SK-N-DZ (cell line): ENCODE measurements at regions not wholly inside any gene's neighbourhood (a gene's known extent, or its start where the extent isn't known, plus 50 kb on each side); places are given as distances from the start of the nearest gene placed in this dataset.
"Not testable (repeated sequence)": the region's sequence is repeated elsewhere in the genome, so short reads cannot be mapped to it uniquely, and the experiment has no call there.

ENCODE experiments used
- DNase-seq: peaks from one replicate; pipeline ENCODE4 v3.0.0-alpha.2; 2015; ENCODE audit warnings: low spot score

DNA sequence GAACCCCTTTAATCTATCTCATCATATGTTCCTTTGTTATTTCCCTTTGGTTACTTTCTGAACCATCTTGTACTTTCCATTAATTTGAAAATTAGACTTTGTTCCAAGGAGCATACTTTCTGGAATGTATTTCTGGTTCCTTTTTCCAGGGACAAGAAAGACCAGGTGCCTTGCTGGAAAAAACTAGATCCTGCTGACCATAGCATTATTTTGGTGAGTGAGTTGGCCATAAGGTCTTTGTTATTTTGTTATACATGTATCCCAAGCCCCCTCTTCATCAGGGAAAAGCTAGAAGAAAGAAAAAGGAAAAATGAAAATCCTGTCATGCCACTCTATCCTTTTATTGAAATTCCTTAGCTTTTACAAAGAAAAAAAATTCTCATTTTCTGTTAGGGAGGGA lies 228.1 kb upstream of the TFPI start:
- no peak for DNase-seq

- no peak for DNase-seq
Measured at GRCh38 chr2:187783446-187783845, 229.2 kb upstream of the TFPI start.

GRCh38 chr2:187784138-187784537 lies 229.9 kb upstream of the TFPI start:
- DNase-seq = not testable (repeated sequence)

- no peak for DNase-seq
Measured at GRCh38 chr2:187799601-187800000, 245.4 kb upstream of the TFPI start.

- DNase-seq = no peak
Measured at GRCh38 chr2:187803816-187804215, 249.6 kb upstream of the TFPI start.

- DNase-seq = no peak
Measured at GRCh38 chr2:187815113-187815512, 260.9 kb upstream of the TFPI start.

DNA sequence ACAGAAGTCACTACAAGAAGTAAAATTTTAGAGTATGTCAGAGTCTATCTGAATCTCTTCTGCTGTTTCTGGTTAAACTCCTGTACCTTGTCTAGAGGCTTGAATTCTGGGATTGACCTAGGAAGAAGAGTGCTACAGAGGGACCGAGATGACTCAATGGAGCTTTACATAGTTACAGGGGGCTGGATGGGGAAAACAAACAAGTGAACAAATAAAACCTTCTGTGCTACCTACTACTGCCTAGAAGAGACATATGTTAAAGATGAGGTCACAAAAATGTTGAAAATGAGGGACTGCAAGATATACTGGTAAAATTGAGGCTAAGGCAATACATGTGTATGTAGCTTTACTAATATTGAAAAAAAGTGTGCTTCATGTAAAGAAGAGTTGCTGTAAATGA lies 265.4 kb upstream of the TFPI start:
- DNase-seq = no peak

GRCh38 chr2:187825108-187825507 lies 270.9 kb upstream of the TFPI start:
- no peak for DNase-seq

GRCh38 chr2:187826023-187826422 lies 271.8 kb upstream of the TFPI start:
- DNase-seq = no peak

- DNase-seq = no peak
Measured at GRCh38 chr2:187834787-187835186, 280.6 kb upstream of the TFPI start.

DNA sequence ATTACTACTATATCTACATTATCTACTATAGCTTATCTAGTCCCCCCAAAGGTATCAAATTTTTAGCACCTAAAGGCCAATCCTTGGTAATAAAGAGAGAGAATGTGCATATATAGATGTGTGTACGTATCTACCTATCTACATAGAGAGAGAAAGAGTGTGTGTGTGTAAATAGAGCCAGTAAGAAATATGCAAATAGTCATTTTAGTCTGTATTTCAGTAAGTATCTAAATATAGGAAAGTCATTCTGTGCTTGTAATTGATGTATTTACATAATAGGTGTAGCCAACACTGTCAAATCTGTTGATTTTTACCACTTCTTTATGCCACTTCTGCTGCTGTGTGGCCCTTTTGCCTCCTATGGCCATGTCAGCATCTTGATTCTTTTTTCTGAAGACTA lies 284.5 kb upstream of the TFPI start:
- no peak for DNase-seq

GRCh38 chr2:187842315-187842714 lies 288.1 kb upstream of the TFPI start:
- no peak for DNase-seq

DNA sequence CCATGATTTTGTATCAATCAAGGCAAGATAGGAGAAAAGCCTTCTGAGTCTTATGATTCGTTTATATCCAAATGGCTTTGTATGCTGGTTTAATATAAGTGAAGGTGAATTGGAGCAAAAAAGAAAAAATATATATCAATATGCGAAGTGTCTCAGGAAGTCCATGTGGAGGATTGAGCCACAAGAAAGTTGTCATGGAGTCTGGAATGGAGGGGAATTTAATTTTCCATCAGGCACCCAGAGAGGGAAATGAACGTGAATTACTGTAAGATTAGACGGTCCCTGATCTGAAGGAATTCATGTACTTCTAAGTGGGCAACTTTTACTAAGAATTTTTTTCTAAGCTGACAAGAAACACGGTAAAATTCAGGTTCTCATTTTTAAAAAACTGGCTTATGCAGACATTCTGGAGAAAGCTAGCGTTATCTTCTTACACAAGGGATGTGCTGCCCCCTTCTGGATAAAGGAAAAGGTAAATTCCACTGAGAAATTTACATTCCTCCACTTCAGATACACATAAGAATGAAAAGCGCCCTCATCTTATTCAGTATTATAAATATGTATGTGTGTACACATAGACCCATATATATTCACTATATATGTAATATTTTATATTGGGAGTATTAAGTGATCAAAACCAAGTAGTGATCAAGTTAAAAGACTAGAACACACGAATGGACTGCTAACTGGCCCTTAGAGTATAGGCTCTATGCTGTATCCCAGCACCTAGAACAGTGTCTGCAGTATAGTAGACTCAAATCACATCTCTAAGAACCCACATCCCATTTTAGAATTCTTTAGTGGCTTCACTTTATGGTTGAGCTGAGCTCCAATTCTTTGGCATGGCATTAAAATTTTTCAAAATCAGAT lies 289.0 kb upstream of the TFPI start:
- DNase-seq = peak; percentile 60

DNA sequence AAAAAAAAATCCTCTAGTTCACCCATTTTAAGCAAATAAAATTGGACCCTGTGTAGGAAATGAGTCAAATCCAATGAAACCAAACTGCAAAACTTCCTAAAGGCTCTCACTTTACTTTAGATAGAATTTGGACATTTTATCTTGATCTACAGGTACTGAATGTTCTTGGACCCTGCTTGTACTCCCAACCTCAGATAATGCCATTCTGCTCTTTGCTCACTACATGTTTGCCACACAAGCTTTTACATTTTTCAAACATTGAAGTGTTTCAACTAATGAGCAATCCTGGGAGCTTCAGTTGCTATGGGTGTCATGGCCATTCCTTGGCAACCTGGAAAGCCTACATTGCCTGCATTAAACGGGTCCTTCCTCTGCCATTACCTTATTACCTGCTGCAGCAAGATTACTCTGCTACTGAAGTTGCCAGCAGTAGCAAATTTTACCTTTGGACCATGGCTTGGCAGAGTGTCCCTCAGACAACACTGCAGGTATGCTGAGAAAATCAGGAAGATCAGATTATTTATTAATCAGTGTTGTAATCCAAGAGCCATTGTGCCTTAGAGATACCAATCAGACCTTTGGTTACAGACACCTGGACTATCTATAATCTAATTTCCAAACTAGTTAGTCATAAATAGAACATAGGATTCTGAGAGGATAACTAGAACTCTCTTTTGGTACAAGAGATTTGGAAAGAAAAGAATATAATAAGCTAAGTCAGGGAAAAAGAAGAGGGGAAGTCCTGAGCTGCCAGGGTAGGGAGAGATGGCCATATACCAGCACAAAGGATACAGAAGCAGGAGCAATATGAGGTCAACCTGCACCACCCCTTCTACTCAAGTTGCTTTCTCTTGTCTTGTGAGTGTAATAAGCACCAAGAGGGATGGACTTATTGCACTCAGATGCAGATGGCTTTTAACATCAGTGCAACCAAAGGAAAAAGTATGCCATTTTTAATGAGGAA lies 293.3 kb upstream of the TFPI start:
- no peak for DNase-seq

DNA sequence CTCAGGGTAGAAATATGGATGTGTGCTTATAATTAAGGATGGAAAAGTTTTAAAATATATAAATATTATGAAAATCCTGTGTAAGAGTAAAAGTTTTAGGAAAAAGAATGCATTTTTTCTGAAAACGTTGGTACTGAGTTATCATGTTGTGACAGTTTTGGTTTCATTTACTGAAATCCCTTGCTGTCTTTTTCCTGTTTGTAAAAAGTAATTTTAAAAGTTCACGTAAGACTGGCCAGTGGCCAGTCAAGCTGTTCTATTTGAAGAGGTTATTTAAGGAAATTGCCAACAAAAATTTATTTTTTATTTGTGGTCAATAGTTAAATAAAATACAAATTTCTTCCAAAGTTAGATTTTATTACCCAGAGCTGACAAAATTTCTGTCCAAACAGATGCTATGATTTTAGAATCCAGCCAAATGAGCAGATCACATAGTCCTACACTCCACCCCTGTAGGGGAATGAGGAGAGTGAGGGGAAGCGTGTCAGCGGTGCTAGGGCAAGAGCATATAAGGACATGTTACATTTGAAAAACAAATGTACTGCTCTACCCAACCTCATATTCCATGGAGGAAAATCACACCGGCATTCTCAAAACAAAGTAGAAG lies 297.8 kb upstream of the TFPI start:
- no peak for DNase-seq

GRCh38 chr2:187853381-187853791 lies 299.2 kb upstream of the TFPI start:
- DNase-seq = no peak

DNA sequence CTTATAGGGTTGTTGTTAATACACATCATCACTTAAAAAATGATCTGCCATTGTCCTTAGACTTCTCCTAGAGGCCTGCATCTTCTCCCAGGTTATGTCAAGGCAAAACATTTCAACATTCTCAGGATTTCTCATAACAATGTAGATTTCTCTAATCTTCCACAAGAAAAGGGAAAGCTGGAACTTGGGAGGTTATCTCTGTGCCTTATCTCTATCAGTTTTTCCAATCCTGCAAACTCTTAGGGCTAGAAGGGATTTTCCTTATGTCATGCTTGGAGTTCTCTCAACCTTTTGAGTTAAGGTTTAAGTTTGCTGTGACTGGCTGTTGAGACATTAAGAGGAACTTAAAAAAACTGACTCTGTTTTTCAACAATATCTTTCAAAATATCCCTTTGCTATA lies 300.6 kb upstream of the TFPI start:
- no peak for DNase-seq

DNA sequence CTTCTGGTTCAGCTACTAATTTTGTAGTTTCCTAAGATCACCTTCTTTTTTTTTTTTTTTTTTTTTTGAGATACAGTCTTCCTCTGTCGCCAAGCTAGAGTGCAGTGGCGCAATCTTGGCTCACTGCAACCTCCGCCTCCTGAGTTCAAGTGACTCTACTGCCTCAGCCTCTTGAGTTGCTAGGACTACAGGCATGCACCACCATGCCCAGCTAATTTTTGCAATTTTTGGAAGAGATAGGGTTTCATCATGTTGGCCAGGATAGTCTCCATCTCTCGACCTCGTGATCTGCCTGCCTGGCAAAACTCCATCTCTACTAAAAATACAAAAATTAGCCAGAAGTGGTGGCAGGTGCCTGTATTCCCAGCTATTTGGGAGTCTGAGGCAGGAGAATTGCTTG lies 301.5 kb upstream of the TFPI start:
- no peak for DNase-seq

DNA sequence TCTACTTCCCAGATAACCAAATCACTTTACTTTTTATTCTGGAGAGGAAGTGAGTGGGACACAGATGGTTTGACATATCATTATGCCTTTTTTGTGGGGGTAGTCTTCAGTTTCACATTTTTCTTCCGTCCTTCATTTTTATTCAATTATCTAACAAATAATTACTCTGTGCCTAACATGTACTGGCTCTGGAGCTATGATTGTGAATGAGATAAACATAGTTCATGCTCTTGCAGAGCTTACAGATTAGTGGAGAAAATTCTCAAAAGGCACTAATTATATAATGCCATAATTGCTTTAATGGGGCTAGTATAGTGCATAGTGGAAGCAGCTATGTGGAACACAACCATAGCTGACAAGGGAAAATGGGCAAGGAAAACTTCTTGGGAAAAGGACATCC lies 303.6 kb upstream of the TFPI start:
- peak; percentile 38 for DNase-seq

DNA sequence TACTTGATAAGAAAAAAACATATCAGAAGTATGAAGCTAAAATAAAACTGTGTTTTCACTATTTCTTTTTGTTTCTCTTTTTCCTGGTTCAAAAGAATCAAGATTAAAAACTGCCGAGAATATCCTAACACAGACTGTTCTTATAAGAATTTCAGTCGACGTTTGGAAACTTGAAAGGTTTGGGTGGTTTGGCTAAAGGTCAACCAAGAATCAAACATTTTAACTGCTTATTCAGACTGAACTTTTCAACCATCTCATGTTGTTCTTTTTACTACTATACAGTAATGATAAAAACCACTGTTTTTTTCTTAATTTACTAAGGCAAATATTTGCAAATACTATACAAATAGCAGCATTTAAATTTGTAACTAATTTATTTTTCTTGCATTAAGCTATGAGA lies 308.5 kb upstream of the TFPI start:
- no peak for DNase-seq

DNA sequence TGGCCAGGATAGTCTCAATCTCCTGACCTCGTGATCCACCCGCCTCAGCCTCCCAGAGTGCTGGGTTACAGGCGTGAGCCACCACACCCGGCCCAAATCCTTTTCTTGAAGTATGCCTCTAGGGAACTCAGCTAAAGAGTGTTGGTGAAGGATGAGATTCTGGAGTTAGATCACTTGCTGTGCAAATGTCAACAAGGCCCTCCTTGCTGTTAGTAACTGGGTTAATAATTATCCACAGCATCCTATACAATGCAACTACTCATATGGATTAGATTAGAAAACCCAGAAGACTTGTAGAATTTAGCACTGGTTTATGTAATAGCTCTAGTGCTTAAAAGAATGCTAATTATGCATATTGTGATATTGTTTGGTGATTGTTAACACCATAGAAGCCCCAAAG lies 310.8 kb upstream of the TFPI start:
- DNase-seq = no peak

GRCh38 chr2:187867165-187867564 lies 312.9 kb upstream of the TFPI start:
- DNase-seq = no peak
